ENCODE measurements at regions not wholly inside any gene's neighbourhood (a gene's known extent, or its start where the extent isn't known, plus 50 kb on each side); places are given as distances from the start of the nearest gene placed in this dataset.

DNA sequence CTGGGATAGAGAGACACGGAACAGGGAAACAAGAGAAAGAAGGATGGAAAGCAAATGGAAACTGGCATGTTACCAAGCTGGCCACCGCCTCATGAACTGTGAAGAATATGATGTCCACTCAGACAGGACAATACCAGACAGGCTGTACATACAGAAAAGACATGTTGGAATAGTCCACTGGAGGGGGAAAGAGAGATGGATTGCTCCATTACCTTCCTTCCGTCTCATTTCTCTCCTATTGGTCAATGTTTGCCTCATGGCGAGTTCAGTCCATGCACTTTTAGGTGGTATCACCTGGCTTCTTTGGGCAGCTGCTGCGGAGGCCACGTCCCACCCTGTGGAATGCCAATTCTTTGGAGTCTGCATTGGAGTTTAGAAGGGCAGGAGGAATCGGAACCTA is 166.4 kb downstream of the AEBP2 start:
- TF ChIP-seq, protein P1, sequence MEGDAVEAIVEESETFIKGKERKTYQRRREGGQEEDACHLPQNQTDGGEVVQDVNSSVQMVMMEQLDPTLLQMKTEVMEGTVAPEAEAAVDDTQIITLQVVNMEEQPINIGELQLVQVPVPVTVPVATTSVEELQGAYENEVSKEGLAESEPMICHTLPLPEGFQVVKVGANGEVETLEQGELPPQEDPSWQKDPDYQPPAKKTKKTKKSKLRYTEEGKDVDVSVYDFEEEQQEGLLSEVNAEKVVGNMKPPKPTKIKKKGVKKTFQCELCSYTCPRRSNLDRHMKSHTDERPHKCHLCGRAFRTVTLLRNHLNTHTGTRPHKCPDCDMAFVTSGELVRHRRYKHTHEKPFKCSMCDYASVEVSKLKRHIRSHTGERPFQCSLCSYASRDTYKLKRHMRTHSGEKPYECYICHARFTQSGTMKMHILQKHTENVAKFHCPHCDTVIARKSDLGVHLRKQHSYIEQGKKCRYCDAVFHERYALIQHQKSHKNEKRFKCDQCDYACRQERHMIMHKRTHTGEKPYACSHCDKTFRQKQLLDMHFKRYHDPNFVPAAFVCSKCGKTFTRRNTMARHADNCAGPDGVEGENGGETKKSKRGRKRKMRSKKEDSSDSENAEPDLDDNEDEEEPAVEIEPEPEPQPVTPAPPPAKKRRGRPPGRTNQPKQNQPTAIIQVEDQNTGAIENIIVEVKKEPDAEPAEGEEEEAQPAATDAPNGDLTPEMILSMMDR (IDR thresholded peaks at IDR 0.05; ENCODE audit: low read length) = no peak
- no peak for TF ChIP-seq EZH2phosphoT487 (IDR thresholded peaks at IDR 0.05; ENCODE audit: low read length)
- TF ChIP-seq EZH2 (optimal IDR thresholded peaks at IDR 0.05; ENCODE audit: low read depth, low read length) = no peak
